Progenitor cell of endocrine pancreas (in vitro differentiated cells): ENCODE measurements at regions not wholly inside any gene's neighbourhood (a gene's known extent, or its start where the extent isn't known, plus 50 kb on each side); places are given as distances from the start of the nearest gene placed in this dataset.

ENCODE experiments used
- DNase-seq: peaks from one replicate; pipeline ENCODE4 v3.0.0; 2021; ENCODE audit warnings: low spot score; ENCODE audit not compliant: unreplicated experiment
- H3K27ac Mint-ChIP-seq: 2 replicates; pipeline ENCODE4 v1.8.0; 2021; ENCODE audit warnings: mild to moderate bottlenecking, moderate library complexity, mixed read lengths
- H3K27me3 Mint-ChIP-seq: 2 replicates; pipeline ENCODE4 v1.8.0; 2021; ENCODE audit warnings: mixed read lengths
- H3K36me3 Mint-ChIP-seq: 2 replicates; pipeline ENCODE4 v1.8.0; 2022; ENCODE audit warnings: mixed read lengths; ENCODE audit not compliant: insufficient read depth
- H3K4me1 Mint-ChIP-seq: 2 replicates; pipeline ENCODE4 v1.8.0; 2021; ENCODE audit warnings: low read depth, mixed read lengths
- H3K4me3 Mint-ChIP-seq: 2 replicates; pipeline ENCODE4 v1.8.0; 2021; ENCODE audit warnings: low read depth, mild to moderate bottlenecking, moderate library complexity, mixed read lengths
- H3K9me3 Mint-ChIP-seq: 2 replicates; pipeline ENCODE4 v1.8.0; 2021; ENCODE audit warnings: low read depth, mixed read lengths
- TF ChIP-seq, protein P1 (sequence below): fragments of 200-600 bp; sonication (generic); IDR thresholded peaks from one replicate; pipeline ENCODE4 v1.5.0; 2021; ENCODE audit warnings: antibody characterized with exemption, mild to moderate bottlenecking; ENCODE audit not compliant: unreplicated experiment

DNA sequence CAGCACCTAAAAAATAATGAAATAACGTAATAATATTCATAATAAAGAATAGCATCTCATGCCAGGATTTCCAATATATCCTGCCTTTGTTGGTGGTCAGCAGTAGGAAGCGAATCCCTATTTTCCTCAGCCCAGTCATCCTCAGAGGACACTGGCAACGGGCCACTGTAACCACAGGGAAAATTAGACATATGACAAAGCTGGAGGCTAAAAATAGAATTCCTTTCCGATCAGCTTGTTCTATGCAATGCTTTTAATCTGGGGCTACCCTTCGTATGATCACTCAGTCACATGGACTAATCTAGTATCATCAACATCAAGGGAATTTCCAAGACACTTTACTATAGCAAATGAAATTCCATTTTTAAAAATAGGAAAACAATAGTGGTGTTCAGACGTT lies 246.9 kb upstream of the KCNJ16 start:
- no peak overlapping the region for H3K27ac Mint-ChIP-seq
- no peak overlapping the region for H3K4me3 Mint-ChIP-seq
- H3K27me3 Mint-ChIP-seq = no peaks in the 10 kb centered on the region
- TF ChIP-seq, protein P1, sequence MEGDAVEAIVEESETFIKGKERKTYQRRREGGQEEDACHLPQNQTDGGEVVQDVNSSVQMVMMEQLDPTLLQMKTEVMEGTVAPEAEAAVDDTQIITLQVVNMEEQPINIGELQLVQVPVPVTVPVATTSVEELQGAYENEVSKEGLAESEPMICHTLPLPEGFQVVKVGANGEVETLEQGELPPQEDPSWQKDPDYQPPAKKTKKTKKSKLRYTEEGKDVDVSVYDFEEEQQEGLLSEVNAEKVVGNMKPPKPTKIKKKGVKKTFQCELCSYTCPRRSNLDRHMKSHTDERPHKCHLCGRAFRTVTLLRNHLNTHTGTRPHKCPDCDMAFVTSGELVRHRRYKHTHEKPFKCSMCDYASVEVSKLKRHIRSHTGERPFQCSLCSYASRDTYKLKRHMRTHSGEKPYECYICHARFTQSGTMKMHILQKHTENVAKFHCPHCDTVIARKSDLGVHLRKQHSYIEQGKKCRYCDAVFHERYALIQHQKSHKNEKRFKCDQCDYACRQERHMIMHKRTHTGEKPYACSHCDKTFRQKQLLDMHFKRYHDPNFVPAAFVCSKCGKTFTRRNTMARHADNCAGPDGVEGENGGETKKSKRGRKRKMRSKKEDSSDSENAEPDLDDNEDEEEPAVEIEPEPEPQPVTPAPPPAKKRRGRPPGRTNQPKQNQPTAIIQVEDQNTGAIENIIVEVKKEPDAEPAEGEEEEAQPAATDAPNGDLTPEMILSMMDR = no peak
- no peaks in the 10 kb centered on the region for H3K4me1 Mint-ChIP-seq
- H3K36me3 Mint-ChIP-seq = no peaks in the 10 kb centered on the region
- H3K9me3 Mint-ChIP-seq = peaks cover 4% of the 10 kb centered on the region
- no peak for DNase-seq

DNA sequence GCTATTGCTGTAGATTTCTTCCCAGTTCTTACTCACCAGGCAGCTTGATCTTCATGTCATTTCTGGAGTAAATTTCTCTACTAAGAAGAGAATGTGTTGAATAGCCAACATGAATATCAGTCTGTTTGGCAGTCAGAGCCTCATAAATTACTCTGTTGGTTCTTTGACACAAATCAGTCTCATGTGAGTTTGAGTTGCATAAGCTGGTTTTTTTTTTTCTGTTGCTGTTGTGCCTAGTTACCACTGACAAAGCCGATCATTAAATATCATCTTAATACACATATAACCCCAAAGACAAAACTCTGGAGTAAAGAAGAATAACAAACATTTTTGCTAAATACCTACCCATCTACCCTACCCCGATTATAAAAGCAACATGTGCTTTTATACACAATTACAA lies 240.5 kb upstream of the KCNJ16 start:
- no peaks in the 10 kb centered on the region for H3K4me1 Mint-ChIP-seq
- DNase-seq = no peak
- H3K4me3 Mint-ChIP-seq = no peak overlapping the region
- H3K27ac Mint-ChIP-seq = no peak overlapping the region
- no peaks in the 10 kb centered on the region for H3K36me3 Mint-ChIP-seq
- TF ChIP-seq, protein P1 = no peak
- H3K9me3 Mint-ChIP-seq = peaks cover 3% of the 10 kb centered on the region
- no peaks in the 10 kb centered on the region for H3K27me3 Mint-ChIP-seq

DNA sequence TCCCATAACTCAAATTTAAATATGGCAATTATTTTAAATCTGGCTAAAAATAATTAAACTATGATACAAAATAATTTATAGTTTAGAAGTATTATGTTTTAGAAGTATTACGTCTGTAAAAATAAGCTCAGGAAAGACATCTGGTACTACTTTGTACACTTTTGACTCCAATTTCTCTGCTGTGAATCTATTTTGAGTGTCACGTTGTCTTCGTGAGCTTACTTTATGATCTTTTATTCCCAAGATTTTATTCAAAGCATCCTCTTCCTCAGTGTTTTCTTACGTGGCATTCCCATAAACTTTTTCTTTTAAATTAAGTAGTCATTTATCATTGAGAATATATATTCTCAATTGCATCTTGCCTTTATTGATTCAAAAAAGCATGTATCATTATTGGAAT lies 223.3 kb upstream of the KCNJ16 start:
- Mint-ChIP-seq H3K9me3 (peaks cover 1% of the 10 kb centered on the region), H3K4me3 (no peak overlapping the region), H3K27ac (no peak overlapping the region), H3K27me3 (no peaks in the 10 kb centered on the region), H3K36me3 (no peaks in the 10 kb centered on the region), H3K4me1 (no peaks in the 10 kb centered on the region)
- no peak for DNase-seq
- TF ChIP-seq, protein P1 = no peak

DNA sequence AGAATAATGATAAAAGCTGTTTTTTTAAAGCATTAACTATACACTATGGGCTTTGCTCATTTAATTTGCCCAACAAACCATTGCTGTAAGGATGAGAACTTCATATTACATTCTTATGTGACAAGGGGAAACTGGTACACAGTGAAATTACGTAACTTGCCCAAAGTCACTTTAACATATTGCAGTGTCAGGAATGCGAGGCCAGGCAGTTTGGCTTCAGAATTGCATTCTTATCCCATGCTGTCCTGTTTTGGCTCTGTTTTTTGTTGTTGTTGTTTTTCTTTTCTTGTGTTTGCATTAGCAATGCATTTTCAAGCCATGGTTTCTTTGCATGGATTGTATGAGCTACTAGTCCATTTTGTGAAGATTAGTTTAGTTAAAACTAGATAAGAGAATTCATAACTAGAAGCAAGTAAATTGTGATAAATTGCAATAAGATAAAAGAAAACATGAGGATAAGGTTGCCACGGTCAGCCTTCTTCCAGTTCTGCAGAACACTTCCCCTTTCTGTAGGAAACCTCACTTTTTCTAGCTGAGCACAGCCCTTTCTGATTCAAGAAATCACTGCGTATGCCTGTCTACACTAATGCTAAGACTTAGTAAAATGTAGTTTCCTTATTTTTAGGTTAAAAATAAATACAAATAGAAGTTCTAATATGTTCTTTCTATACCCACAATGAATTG lies 221.3 kb upstream of the KCNJ16 start:
- Mint-ChIP-seq H3K27ac (no peak overlapping the region), H3K36me3 (peaks cover 2% of the 10 kb centered on the region)

DNA sequence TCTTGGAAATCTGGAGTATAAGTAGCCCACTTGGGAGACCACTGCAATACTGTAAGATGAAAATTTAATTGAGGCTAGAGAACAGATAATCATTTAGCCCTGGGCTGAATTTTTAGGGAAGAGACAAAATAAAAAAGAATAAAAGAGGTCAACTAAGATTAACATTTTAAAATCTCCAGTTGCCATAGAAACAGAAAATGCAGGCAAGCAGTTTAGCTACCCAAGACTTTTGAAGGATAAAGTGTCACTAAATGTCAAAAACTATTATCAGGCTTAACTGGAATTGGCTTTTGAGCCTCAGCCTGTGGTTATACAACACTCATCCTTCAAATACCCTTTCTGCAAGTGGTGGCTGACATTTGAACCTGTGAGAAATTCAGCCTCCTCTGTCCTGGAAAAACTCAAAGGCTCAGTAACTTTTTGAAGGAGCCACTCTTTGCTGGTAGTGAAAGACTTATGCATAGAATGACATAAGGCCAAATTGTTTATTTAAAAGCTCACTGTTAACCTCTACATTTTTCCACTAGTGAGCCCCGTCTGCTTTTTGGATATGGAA lies 220.7 kb upstream of the KCNJ16 start:
- H3K27ac Mint-ChIP-seq = no peak overlapping the region
- H3K27me3 Mint-ChIP-seq = no peaks in the 10 kb centered on the region
- H3K36me3 Mint-ChIP-seq = peaks cover 2% of the 10 kb centered on the region
- DNase-seq = no peak
- no peak overlapping the region for H3K4me3 Mint-ChIP-seq
- no peaks in the 10 kb centered on the region for H3K4me1 Mint-ChIP-seq
- peaks cover 22% of the 10 kb centered on the region for H3K9me3 Mint-ChIP-seq
- TF ChIP-seq, protein P1 = no peak

More for the DNA sequence above, 221.3 kb upstream of the KCNJ16 start:
- TF ChIP-seq, protein P1 = no peak
- H3K4me1 Mint-ChIP-seq = no peaks in the 10 kb centered on the region
- no peak overlapping the region for H3K4me3 Mint-ChIP-seq
- no peak for DNase-seq
- peaks cover 17% of the 10 kb centered on the region for H3K9me3 Mint-ChIP-seq
- no peaks in the 10 kb centered on the region for H3K27me3 Mint-ChIP-seq
